Neural progenitor cell (in vitro differentiated cells): ENCODE measurements at regions not wholly inside any gene's neighbourhood (a gene's known extent, or its start where the extent isn't known, plus 50 kb on each side); places are given as distances from the start of the nearest gene placed in this dataset.

Experiments
- EZH2 ChIP-seq: fragments of 200-600 bp; sonication (generic); IDR thresholded peaks from 2 replicates; pipeline ENCODE4 v1.6.1; 2017; ENCODE audit warnings: antibody characterized with exemption, mild to moderate bottlenecking, moderate library complexity
- TF ChIP-seq, protein P1 (sequence below): fragments of 200-600 bp; sonication (generic); IDR thresholded peaks from 2 replicates; pipeline ENCODE4 v1.5.1; 2017; ENCODE audit warnings: antibody characterized with exemption, mild to moderate bottlenecking

DNA sequence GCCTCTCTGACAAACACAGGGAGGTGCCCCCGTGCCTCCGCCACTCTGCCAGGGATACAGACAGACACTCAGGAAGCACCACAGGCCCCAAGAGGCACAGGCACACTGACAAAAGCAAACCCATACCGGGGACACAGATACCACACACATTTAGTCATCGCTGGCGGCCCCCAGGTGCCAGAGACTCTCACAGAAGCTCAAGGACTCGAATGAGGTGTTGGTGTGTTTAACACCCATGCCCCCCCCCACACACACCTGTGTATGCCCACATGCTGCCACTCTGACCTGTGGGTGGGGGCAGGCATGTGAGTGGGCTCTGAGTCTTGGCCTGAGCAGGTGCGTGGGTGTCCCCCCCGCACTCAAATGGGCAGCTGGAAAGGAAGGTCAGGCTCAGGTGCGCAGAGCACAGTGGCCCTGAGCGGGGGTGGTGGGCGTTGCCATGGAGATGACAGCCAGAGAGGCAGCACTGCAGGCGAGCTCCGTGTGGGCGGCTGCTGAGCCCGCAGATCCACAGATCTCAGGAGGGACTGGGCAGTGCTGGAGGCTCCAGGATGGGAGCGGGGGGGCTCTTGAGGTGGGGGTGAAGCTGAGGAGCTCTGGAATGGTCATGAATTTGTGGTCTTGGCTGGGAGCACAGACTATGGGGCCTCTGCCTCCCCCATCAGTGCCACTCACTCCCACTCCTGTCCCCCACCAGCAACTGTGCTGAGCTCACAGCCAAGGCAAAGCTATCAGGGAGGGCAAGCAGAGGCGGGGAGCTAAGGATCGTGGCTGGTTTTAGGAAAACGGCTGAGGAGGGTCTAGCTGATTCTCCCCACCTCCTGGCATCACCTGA is 73.9 kb upstream of the TAF1B start:
- TF ChIP-seq, protein P1, sequence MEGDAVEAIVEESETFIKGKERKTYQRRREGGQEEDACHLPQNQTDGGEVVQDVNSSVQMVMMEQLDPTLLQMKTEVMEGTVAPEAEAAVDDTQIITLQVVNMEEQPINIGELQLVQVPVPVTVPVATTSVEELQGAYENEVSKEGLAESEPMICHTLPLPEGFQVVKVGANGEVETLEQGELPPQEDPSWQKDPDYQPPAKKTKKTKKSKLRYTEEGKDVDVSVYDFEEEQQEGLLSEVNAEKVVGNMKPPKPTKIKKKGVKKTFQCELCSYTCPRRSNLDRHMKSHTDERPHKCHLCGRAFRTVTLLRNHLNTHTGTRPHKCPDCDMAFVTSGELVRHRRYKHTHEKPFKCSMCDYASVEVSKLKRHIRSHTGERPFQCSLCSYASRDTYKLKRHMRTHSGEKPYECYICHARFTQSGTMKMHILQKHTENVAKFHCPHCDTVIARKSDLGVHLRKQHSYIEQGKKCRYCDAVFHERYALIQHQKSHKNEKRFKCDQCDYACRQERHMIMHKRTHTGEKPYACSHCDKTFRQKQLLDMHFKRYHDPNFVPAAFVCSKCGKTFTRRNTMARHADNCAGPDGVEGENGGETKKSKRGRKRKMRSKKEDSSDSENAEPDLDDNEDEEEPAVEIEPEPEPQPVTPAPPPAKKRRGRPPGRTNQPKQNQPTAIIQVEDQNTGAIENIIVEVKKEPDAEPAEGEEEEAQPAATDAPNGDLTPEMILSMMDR: no peak
- TF ChIP-seq EZH2: no peak
